ENCODE measurements at regions not wholly inside any gene's neighbourhood (a gene's known extent, or its start where the extent isn't known, plus 50 kb on each side); places are given as distances from the start of the nearest gene placed in this dataset.

DNA sequence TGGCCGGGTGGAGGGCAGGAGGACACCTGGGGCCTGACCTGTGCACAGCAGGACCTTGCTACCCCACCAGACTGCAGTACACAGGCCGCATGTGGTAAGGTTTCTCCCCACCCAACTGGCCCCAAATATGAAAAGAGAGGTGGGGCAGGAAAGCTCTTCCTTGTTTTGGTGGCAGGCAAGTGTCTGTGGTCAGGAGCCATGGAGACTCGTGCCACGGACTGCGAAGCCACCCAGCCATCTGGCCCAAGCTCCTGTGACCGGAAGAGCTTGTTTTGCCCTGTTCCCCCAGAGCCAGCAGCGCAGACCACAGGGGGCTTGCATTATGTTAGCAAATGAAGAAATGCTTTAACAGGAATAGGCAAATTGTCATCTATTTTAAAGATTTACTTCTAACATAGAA lies 54.9 kb downstream of the OLIG1 start (continued):
- TF ChIP-seq RXRA (IDR thresholded peaks at IDR 0.05), result no peak

DNA sequence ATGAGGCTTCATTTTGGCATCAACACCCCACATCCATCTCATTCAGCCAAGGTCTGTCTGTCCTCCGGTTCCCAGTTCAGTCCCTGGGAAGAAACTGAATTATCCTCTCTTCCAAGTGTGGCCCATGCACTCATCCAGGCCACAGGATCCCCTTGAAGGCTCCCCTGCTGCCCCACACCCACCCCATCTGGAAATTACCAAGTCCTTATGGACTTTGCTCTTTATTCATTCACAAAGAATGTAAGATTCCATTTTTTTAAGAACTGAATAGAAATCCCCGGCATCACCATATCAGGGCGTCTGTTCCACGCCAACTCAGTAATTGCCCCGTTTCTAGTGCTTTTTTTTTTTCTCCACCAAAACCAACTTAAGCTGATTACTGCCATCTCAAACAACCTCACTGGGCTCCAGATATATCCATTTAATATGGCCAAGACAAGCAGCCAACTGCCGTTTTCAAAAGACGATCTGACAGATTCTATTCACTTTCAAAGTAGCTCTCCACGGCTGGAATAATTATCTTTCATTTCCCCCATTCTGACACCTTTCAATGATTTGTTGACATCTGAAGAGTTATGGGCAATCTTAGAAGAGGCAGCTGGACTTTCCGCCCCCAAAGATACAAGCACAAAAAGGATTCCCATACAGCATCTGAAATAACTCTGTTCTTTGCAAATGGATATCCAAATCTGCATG lies 55.9 kb downstream of the OLIG1 start:
- DNase-seq (ENCODE audit: low spot score), result no peak
- H3K4me1 ChIP-seq (ENCODE audit: control insufficient read depth in 4 of 4, insufficient read depth in 4 of 4, low read length in 3 of 4), result peaks cover 0 to 6% (median 4%) of the 10 kb centered on the region in 4 donors
- H3K9ac ChIP-seq (ENCODE audit: low read depth in 1 of 2, low read length in 2 of 2), result no peak overlapping the region
- H3K36me3 ChIP-seq (ENCODE audit: control insufficient read depth in 4 of 4, insufficient read depth in 3 of 4, low read depth in 1 of 4, low read length in 3 of 4), result no peaks in the 10 kb centered on the region
- H3K27me3 ChIP-seq (ENCODE audit: control insufficient read depth in 4 of 4, insufficient read depth in 4 of 4, low read length in 3 of 4), result peaks cover 0 to 12% (median 1%) of the 10 kb centered on the region in 4 donors
- no peak overlapping the region for H3K27ac ChIP-seq (ENCODE audit: low read depth in 1 of 2, low read length in 2 of 2)
- H3K9me3 ChIP-seq (ENCODE audit: control insufficient read depth in 4 of 4, low read length in 3 of 4), result no peaks in the 10 kb centered on the region
- no peak overlapping the region for H3K4me3 ChIP-seq (ENCODE audit: low read depth in 1 of 3, low read length in 3 of 3)
- TF ChIP-seq RAD21 (IDR thresholded peaks at IDR 0.05), result no peak
- TF ChIP-seq, protein P1, sequence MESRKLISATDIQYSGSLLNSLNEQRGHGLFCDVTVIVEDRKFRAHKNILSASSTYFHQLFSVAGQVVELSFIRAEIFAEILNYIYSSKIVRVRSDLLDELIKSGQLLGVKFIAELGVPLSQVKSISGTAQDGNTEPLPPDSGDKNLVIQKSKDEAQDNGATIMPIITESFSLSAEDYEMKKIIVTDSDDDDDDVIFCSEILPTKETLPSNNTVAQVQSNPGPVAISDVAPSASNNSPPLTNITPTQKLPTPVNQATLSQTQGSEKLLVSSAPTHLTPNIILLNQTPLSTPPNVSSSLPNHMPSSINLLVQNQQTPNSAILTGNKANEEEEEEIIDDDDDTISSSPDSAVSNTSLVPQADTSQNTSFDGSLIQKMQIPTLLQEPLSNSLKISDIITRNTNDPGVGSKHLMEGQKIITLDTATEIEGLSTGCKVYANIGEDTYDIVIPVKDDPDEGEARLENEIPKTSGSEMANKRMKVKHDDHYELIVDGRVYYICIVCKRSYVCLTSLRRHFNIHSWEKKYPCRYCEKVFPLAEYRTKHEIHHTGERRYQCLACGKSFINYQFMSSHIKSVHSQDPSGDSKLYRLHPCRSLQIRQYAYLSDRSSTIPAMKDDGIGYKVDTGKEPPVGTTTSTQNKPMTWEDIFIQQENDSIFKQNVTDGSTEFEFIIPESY (IDR thresholded peaks at IDR 0.05), result no peak
- TF ChIP-seq, protein P2, sequence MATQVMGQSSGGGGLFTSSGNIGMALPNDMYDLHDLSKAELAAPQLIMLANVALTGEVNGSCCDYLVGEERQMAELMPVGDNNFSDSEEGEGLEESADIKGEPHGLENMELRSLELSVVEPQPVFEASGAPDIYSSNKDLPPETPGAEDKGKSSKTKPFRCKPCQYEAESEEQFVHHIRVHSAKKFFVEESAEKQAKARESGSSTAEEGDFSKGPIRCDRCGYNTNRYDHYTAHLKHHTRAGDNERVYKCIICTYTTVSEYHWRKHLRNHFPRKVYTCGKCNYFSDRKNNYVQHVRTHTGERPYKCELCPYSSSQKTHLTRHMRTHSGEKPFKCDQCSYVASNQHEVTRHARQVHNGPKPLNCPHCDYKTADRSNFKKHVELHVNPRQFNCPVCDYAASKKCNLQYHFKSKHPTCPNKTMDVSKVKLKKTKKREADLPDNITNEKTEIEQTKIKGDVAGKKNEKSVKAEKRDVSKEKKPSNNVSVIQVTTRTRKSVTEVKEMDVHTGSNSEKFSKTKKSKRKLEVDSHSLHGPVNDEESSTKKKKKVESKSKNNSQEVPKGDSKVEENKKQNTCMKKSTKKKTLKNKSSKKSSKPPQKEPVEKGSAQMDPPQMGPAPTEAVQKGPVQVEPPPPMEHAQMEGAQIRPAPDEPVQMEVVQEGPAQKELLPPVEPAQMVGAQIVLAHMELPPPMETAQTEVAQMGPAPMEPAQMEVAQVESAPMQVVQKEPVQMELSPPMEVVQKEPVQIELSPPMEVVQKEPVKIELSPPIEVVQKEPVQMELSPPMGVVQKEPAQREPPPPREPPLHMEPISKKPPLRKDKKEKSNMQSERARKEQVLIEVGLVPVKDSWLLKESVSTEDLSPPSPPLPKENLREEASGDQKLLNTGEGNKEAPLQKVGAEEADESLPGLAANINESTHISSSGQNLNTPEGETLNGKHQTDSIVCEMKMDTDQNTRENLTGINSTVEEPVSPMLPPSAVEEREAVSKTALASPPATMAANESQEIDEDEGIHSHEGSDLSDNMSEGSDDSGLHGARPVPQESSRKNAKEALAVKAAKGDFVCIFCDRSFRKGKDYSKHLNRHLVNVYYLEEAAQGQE (IDR thresholded peaks at IDR 0.05), result no peak
- TF ChIP-seq, protein P3, sequence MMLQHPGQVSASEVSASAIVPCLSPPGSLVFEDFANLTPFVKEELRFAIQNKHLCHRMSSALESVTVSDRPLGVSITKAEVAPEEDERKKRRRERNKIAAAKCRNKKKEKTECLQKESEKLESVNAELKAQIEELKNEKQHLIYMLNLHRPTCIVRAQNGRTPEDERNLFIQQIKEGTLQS (IDR thresholded peaks at IDR 0.05), result no peak
- no peak for TF ChIP-seq RXRA (IDR thresholded peaks at IDR 0.05)
- TF ChIP-seq EGR1 (IDR thresholded peaks at IDR 0.05; ENCODE audit: low read depth in 2 of 2), result no peak
- no peak for TF ChIP-seq TAF1 (conservative IDR thresholded peaks at IDR 0.05)
- TF ChIP-seq, protein P4, sequence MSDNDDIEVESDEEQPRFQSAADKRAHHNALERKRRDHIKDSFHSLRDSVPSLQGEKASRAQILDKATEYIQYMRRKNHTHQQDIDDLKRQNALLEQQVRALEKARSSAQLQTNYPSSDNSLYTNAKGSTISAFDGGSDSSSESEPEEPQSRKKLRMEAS (IDR thresholded peaks at IDR 0.05), result no peak
- TF ChIP-seq GABPA (IDR thresholded peaks at IDR 0.05 in 1 of 2, conservative IDR thresholded peaks at IDR 0.05 in 1 of 2), result no peak
- TF ChIP-seq, protein P5, sequence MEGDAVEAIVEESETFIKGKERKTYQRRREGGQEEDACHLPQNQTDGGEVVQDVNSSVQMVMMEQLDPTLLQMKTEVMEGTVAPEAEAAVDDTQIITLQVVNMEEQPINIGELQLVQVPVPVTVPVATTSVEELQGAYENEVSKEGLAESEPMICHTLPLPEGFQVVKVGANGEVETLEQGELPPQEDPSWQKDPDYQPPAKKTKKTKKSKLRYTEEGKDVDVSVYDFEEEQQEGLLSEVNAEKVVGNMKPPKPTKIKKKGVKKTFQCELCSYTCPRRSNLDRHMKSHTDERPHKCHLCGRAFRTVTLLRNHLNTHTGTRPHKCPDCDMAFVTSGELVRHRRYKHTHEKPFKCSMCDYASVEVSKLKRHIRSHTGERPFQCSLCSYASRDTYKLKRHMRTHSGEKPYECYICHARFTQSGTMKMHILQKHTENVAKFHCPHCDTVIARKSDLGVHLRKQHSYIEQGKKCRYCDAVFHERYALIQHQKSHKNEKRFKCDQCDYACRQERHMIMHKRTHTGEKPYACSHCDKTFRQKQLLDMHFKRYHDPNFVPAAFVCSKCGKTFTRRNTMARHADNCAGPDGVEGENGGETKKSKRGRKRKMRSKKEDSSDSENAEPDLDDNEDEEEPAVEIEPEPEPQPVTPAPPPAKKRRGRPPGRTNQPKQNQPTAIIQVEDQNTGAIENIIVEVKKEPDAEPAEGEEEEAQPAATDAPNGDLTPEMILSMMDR (IDR thresholded peaks at IDR 0.05; ENCODE audit: low read depth, low read length, missing input control), result no peak
- no peak for TF ChIP-seq HNF4A (conservative IDR thresholded peaks at IDR 0.05)
- TF ChIP-seq FOXA1 (IDR thresholded peaks at IDR 0.05), result no peak
- WGBS, result 83% methylated on average over 9 of the region's 9 CpGs

Data from liver (tissue), 8 donors.